IMR-90 (cell line): ENCODE measurements at regions not wholly inside any gene's neighbourhood (a gene's known extent, or its start where the extent isn't known, plus 50 kb on each side); places are given as distances from the start of the nearest gene placed in this dataset.

Source experiments
- ATAC-seq: fragments of 200-7000 bp; cut with Tn5 transposase; 2 replicates; pipeline ENCODE4 v1.9.1; 2020; ENCODE audit warnings: low read depth, mild to moderate bottlenecking, moderate library complexity
- BruUV-seq: library from RNA; stranded (reverse); fragments of 400-500 nt; replicated peaks from 2 replicates; lab custom pipeline; 2021; lab: Mats Ljungman, UMichigan
- CTCF ChIA-PET: fragments of 300-600 bp; formaldehyde crosslinking; extraction: SDS; loops from one replicate; lab custom pipeline; 2021; ENCODE audit warnings: antibody characterized with exemption; lab: Yijun Ruan, JAX
- POLR2A ChIA-PET: fragments of 300-600 bp; sonication (Branson Sonifier 250); formaldehyde crosslinking; loops from one replicate; lab custom pipeline; 2022; ENCODE audit warnings: antibody characterized with exemption; ENCODE audit not compliant: unreplicated experiment; lab: Charles Lee
- DNase-seq: peaks from one replicate; pipeline ENCODE4 v3.0.0; 2013
- H2AFZ ChIP-seq: replicated peaks from 2 replicates; pipeline ENCODE3; 2013; ENCODE audit warnings: low read length, mild to moderate bottlenecking; ENCODE audit not compliant: poor library complexity
- H2AK5ac ChIP-seq: 2 replicates; pipeline ENCODE4 v1.6.1; 2013; ENCODE audit warnings: low read depth, low read length, inconsistent platforms
- H2AK9ac ChIP-seq: replicated peaks from 2 replicates; pipeline ENCODE3; 2013; ENCODE audit warnings: mild to moderate bottlenecking, low read depth, low read length, moderate library complexity; ENCODE audit not compliant: poor library complexity
- H2BK120ac ChIP-seq: 2 replicates; pipeline ENCODE4 v1.6.1; 2013; ENCODE audit warnings: low read depth, low read length, inconsistent platforms
- H2BK15ac ChIP-seq: 3 replicates; pipeline ENCODE4 v1.6.1; 2013; ENCODE audit warnings: low read depth, low read length, inconsistent platforms
- H2BK20ac ChIP-seq: 2 replicates; pipeline ENCODE4 v1.6.1; 2013; ENCODE audit warnings: low read depth, mild to moderate bottlenecking, inconsistent platforms, low read length, moderate library complexity
- H2BK5ac ChIP-seq: 2 replicates; pipeline ENCODE4 v1.6.1; 2013; ENCODE audit warnings: mild to moderate bottlenecking, low read depth, low read length, inconsistent platforms; ENCODE audit not compliant: poor library complexity, severe bottlenecking
- H3K14ac ChIP-seq: replicated peaks from 2 replicates; pipeline ENCODE4 v1.6.1; 2013; ENCODE audit warnings: low read depth, low read length, inconsistent platforms
- H3K18ac ChIP-seq: 2 replicates; pipeline ENCODE4 v1.6.1; 2013; ENCODE audit warnings: low read depth, low read length, control low read depth
- H3K23ac ChIP-seq: 2 replicates; pipeline ENCODE4 v1.6.1; 2013; ENCODE audit warnings: low read depth, low read length, inconsistent platforms
- H3K27ac ChIP-seq: 2 replicates; pipeline ENCODE4 v1.5.1; 2013; ENCODE audit warnings: mild to moderate bottlenecking, control low read depth, low read length; ENCODE audit not compliant: insufficient read depth
- H3K27me3 ChIP-seq: 2 replicates; pipeline ENCODE4 v1.6.1; 2013; ENCODE audit warnings: low read length; ENCODE audit not compliant: control insufficient read depth, insufficient read depth
- H3K36me3 ChIP-seq: 2 replicates; pipeline ENCODE4 v1.6.1; 2013; ENCODE audit warnings: low read length, mixed read lengths; ENCODE audit not compliant: control insufficient read depth, insufficient read depth
- H3K4ac ChIP-seq: 2 replicates; pipeline ENCODE4 v1.6.1; 2013; ENCODE audit warnings: low read depth, low read length, inconsistent platforms
- H3K4me1 ChIP-seq: 2 replicates; pipeline ENCODE4 v1.6.1; 2013; ENCODE audit warnings: low read length, mixed read lengths; ENCODE audit not compliant: control insufficient read depth, insufficient read depth
- H3K4me2 ChIP-seq: 2 replicates; pipeline ENCODE4 v1.6.1; 2013; ENCODE audit warnings: low read depth, mild to moderate bottlenecking, control low read depth, low read length, moderate library complexity
- H3K4me3 ChIP-seq: 2 replicates; pipeline ENCODE4 v1.5.1; 2013; ENCODE audit warnings: low read depth, mild to moderate bottlenecking, control low read depth, low read length, moderate library complexity; ENCODE audit not compliant: insufficient read depth
- H3K56ac ChIP-seq: 2 replicates; pipeline ENCODE4 v1.6.1; 2013; ENCODE audit warnings: low read length, inconsistent platforms; ENCODE audit not compliant: insufficient read depth; ENCODE audit errors: extremely low read depth
- H3K79me1 ChIP-seq, 2 experiments: 2 replicates each; pipeline ENCODE4 v1.6.1; 2013; ENCODE audit warnings: low read length in 2 of 2, inconsistent platforms in 1 of 2, low read depth in 1 of 2
- H3K9ac ChIP-seq: 2 replicates; pipeline ENCODE4 v1.6.1; 2013; ENCODE audit warnings: low read depth, low read length, control low read depth
- H3K9me1 ChIP-seq: 2 replicates; pipeline ENCODE4 v1.6.1; 2013; ENCODE audit warnings: low read length, inconsistent platforms; ENCODE audit not compliant: insufficient read depth
- H3K9me3 ChIP-seq: 2 replicates; pipeline ENCODE4 v1.6.1; 2013; ENCODE audit warnings: low read length; ENCODE audit not compliant: control insufficient read depth, insufficient read depth
- H4K20me1 ChIP-seq: 2 replicates; pipeline ENCODE4 v1.6.1; 2013; ENCODE audit warnings: low read length, inconsistent platforms; ENCODE audit not compliant: insufficient read depth
- H4K5ac ChIP-seq: 2 replicates; pipeline ENCODE4 v1.6.1; 2013; ENCODE audit warnings: mild to moderate bottlenecking, low read depth, low read length, control low read depth
- H4K8ac ChIP-seq, 2 experiments: 2 replicates each; pipeline ENCODE4 v1.6.1; 2013; ENCODE audit warnings: low read depth in 2 of 2, low read length in 2 of 2, control low read depth in 1 of 2, inconsistent platforms in 1 of 2
- H4K91ac ChIP-seq: 2 replicates; pipeline ENCODE4 v1.6.1; 2013; ENCODE audit warnings: low read depth, low read length, inconsistent platforms; ENCODE audit not compliant: insufficient read depth
- BHLHE40 ChIP-seq: fragments of 150-350 bp; IDR thresholded peaks from 2 replicates; pipeline ENCODE4 v1.6.1; 2016; ENCODE audit warnings: mild to moderate bottlenecking, low read depth, low read length
- CEBPB ChIP-seq: IDR thresholded peaks from 2 replicates; pipeline ENCODE4 v1.6.1; 2012; ENCODE audit warnings: low read depth, low read length, improper control_type of control experiment
- CHD1 ChIP-seq: IDR thresholded peaks from 2 replicates; pipeline ENCODE4 v1.6.1; 2012; ENCODE audit warnings: low read depth, low read length, improper control_type of control experiment
- MAFK ChIP-seq: IDR thresholded peaks from 2 replicates; pipeline ENCODE4 v1.6.1; 2012; ENCODE audit warnings: low read depth, low read length, improper control_type of control experiment
- MAZ ChIP-seq: IDR thresholded peaks from 2 replicates; pipeline ENCODE4 v1.6.1; 2012; ENCODE audit warnings: low read depth, mild to moderate bottlenecking, low read length, improper control_type of control experiment, moderate library complexity, borderline replicate concordance
- MXI1 ChIP-seq: IDR thresholded peaks from 2 replicates; pipeline ENCODE4 v1.6.1; 2012; ENCODE audit warnings: low read depth, mild to moderate bottlenecking, low read length, moderate library complexity, borderline replicate concordance
- NFE2L2 ChIP-seq: fragments of 150-350 bp; IDR thresholded peaks from 2 replicates; pipeline ENCODE4 v1.6.1; 2016; ENCODE audit warnings: low read depth, mild to moderate bottlenecking, low read length
- POLR2A ChIP-seq: IDR thresholded peaks from 2 replicates; pipeline ENCODE4 v1.6.1; 2012; ENCODE audit warnings: mild to moderate bottlenecking, low read depth, low read length
- RAD21 ChIP-seq: IDR thresholded peaks from 2 replicates; pipeline ENCODE4 v1.6.1; 2012; ENCODE audit warnings: low read length, improper control_type of control experiment
- RCOR1 ChIP-seq: IDR thresholded peaks from 2 replicates; pipeline ENCODE4 v1.6.1; 2012; ENCODE audit warnings: mild to moderate bottlenecking, low read length, improper control_type of control experiment; ENCODE audit not compliant: insufficient replicate concordance
- RFX5 ChIP-seq: IDR thresholded peaks from 2 replicates; pipeline ENCODE4 v1.8.0; 2012; ENCODE audit warnings: low read depth, mild to moderate bottlenecking, low read length, moderate library complexity
- SMC3 ChIP-seq: fragments of 150-350 bp; IDR thresholded peaks from 2 replicates; pipeline ENCODE4 v1.6.1; 2016; ENCODE audit warnings: low read depth, mild to moderate bottlenecking, antibody characterized with exemption, low read length, moderate library complexity
- WGBS, 2 experiments: methylation state at CpG; one replicate each; pipeline versions ENCODE4 v1.1.5 to v1.1.7; 2013; ENCODE audit warnings: missing lambda C conversion rate in 2 of 2; ENCODE audit not compliant: insufficient read length in 1 of 2; ENCODE audit errors: extremely low coverage in 2 of 2; 5-methylcytosine and 5-hydroxymethylcytosine counted together
- dilution Hi-C: fragments of 300-500 bp; cut with HindIII; formaldehyde crosslinking; loops from one replicate; pipeline ENCODE4 v1.14.3; 2018; ENCODE audit warnings: low sequenced_read_pairs; ENCODE audit not compliant: unreplicated experiment
- in situ Hi-C: fragments of 300-500 bp; cut with MboI; formaldehyde crosslinking; loops from 3 replicates; pipeline ENCODE4 v1.14.3; 2019; ENCODE audit warnings: low sequenced_read_pairs, inconsistent platforms, mixed read lengths
- intact Hi-C: fragments of 100-400 bp; cut with micrococcal nuclease; formaldehyde crosslinking; loops from 2 replicates; pipeline ENCODE4 v1.10.0; 2022
- TF ChIP-seq, protein P1 (sequence below): fragments of 150-350 bp; IDR thresholded peaks from 2 replicates; pipeline ENCODE4 v1.6.1; 2017; ENCODE audit warnings: mild to moderate bottlenecking, antibody characterized with exemption, low read length, low read depth
- TF ChIP-seq, protein P2 (sequence below): conservative IDR thresholded peaks from 2 replicates; pipeline ENCODE4 v1.5.1; 2012; ENCODE audit warnings: mild to moderate bottlenecking, low read depth, low read length, improper control_type of control experiment
- TF ChIP-seq, protein P3 (sequence below): fragments of 150-350 bp; IDR thresholded peaks from 2 replicates; pipeline ENCODE4 v1.6.1; 2016; ENCODE audit warnings: low read depth, mild to moderate bottlenecking, low read length, moderate library complexity, borderline replicate concordance

DNA sequence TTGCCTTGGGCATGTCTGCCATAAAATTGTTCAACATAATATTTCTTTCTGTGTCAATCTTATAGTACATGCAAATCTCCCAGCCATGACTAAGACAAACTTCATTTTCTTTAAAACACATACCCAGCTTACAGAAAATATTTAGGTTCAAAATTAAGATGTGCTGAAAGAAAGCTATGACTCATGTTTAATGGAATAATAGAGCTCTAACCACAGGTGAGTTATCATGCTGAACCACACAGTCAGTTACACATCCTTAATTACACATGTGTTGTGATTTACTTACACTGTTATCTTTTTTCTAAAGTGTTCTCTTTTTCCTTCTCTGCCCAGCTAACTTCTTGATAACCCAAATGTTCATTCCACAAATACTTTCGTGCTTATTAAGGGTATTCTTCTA is 1831.2 kb downstream of the OLFM4 start:
- no peak overlapping the region for H3K27ac ChIP-seq
- H2BK15ac ChIP-seq, result no peak overlapping the region
- no peak overlapping the region for H4K5ac ChIP-seq
- TF ChIP-seq MAFK (no peak), RAD21 (no peak), SMC3 (no peak), NFE2L2 (no peak), RFX5 (no peak), POLR2A (no peak), CEBPB (no peak), MXI1 (no peak), CHD1 (no peak), MAZ (no peak), RCOR1 (no peak), BHLHE40 (no peak)
- TF ChIP-seq, protein P1, sequence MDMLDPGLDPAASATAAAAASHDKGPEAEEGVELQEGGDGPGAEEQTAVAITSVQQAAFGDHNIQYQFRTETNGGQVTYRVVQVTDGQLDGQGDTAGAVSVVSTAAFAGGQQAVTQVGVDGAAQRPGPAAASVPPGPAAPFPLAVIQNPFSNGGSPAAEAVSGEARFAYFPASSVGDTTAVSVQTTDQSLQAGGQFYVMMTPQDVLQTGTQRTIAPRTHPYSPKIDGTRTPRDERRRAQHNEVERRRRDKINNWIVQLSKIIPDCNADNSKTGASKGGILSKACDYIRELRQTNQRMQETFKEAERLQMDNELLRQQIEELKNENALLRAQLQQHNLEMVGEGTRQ, result no peak
- TF ChIP-seq, protein P2, sequence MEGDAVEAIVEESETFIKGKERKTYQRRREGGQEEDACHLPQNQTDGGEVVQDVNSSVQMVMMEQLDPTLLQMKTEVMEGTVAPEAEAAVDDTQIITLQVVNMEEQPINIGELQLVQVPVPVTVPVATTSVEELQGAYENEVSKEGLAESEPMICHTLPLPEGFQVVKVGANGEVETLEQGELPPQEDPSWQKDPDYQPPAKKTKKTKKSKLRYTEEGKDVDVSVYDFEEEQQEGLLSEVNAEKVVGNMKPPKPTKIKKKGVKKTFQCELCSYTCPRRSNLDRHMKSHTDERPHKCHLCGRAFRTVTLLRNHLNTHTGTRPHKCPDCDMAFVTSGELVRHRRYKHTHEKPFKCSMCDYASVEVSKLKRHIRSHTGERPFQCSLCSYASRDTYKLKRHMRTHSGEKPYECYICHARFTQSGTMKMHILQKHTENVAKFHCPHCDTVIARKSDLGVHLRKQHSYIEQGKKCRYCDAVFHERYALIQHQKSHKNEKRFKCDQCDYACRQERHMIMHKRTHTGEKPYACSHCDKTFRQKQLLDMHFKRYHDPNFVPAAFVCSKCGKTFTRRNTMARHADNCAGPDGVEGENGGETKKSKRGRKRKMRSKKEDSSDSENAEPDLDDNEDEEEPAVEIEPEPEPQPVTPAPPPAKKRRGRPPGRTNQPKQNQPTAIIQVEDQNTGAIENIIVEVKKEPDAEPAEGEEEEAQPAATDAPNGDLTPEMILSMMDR, result no peak
- TF ChIP-seq, protein P3, sequence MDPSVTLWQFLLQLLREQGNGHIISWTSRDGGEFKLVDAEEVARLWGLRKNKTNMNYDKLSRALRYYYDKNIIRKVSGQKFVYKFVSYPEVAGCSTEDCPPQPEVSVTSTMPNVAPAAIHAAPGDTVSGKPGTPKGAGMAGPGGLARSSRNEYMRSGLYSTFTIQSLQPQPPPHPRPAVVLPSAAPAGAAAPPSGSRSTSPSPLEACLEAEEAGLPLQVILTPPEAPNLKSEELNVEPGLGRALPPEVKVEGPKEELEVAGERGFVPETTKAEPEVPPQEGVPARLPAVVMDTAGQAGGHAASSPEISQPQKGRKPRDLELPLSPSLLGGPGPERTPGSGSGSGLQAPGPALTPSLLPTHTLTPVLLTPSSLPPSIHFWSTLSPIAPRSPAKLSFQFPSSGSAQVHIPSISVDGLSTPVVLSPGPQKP, result no peak
- no peak overlapping the region for H2BK120ac ChIP-seq
- BruUV-seq, result no TSS peak
- H2AFZ ChIP-seq, result no peak overlapping the region
- no peaks in the 10 kb centered on the region for H4K20me1 ChIP-seq
- H3K4me2 ChIP-seq, result no peak overlapping the region
- H3K14ac ChIP-seq, result no peak overlapping the region
- ChIA-PET CTCF (no interaction called here), POLR2A (no interaction called here)
- H3K56ac ChIP-seq, result no peak overlapping the region
- no peak overlapping the region for H2BK5ac ChIP-seq
- dilution Hi-C loops, result no loop called here
- H3K4ac ChIP-seq, result no peak overlapping the region
- no peak for ATAC-seq
- H3K18ac ChIP-seq, result no peak overlapping the region
- DNase-seq, result no peak
- H4K91ac ChIP-seq, result no peak overlapping the region
- peaks cover 2% of the 10 kb centered on the region; the same call in 1 of the 2 replicates for H3K9me3 ChIP-seq
- H3K27me3 ChIP-seq, result no peaks in the 10 kb centered on the region
- H2BK20ac ChIP-seq, result no peak overlapping the region
- intact Hi-C loops, result no loop called here
- no peak overlapping the region for H2AK9ac ChIP-seq
- WGBS, 2 experiments, result no CpG with 5 or more reads among the region's 1 CpG
- H3K4me1 ChIP-seq, result no peaks in the 10 kb centered on the region
- H3K9ac ChIP-seq, result no peak overlapping the region
- H3K9me1 ChIP-seq, result no peaks in the 10 kb centered on the region
- H3K23ac ChIP-seq, result no peak overlapping the region
- H2AK5ac ChIP-seq, result no peak overlapping the region
- H3K36me3 ChIP-seq, result no peaks in the 10 kb centered on the region
- no peaks in the 10 kb centered on the region for H3K79me1 ChIP-seq
- H4K8ac ChIP-seq, result no peak overlapping the region
- H3K4me3 ChIP-seq, result no peak overlapping the region
- in situ Hi-C loops, result no loop called here
